ENCODE measurements at regions not wholly inside any gene's neighbourhood (a gene's known extent, or its start where the extent isn't known, plus 50 kb on each side); places are given as distances from the start of the nearest gene placed in this dataset.

DNA sequence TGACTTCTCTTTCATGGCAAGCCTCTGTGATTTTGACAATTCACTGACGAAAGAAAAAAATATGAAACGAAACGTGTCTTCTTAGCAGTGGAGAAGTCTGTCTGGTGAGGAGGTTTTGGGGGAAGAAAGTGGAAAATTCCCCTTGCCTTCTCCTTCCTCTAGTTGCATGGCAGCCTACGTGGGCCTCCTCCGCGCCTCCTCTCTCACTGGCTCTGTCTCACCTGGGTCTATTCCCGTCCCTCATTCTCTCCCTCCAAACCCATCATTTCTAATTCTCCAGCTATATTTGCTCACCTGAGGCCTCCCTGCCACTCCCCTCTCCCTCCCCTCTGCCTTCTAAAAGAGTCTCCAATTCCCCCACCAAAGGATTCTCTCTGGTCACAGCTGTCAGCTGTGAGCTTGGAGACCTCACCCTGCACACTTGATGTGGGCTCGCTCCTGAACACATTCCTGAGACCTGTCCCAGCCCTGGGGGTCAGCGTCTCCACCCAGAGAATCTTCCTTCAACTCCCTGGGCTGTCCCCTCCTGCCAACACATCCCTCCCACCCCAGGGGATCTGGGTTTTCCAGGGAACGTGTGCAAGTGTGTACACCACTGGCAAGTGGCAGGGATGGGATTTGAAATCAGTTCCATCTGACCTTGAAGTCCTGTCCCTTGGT is 159.6 kb upstream of the PMEPA1 start:
- TF ChIP-seq, protein P1, sequence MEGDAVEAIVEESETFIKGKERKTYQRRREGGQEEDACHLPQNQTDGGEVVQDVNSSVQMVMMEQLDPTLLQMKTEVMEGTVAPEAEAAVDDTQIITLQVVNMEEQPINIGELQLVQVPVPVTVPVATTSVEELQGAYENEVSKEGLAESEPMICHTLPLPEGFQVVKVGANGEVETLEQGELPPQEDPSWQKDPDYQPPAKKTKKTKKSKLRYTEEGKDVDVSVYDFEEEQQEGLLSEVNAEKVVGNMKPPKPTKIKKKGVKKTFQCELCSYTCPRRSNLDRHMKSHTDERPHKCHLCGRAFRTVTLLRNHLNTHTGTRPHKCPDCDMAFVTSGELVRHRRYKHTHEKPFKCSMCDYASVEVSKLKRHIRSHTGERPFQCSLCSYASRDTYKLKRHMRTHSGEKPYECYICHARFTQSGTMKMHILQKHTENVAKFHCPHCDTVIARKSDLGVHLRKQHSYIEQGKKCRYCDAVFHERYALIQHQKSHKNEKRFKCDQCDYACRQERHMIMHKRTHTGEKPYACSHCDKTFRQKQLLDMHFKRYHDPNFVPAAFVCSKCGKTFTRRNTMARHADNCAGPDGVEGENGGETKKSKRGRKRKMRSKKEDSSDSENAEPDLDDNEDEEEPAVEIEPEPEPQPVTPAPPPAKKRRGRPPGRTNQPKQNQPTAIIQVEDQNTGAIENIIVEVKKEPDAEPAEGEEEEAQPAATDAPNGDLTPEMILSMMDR (IDR thresholded peaks at IDR 0.05 in 4 of 5, conservative IDR thresholded peaks at IDR 0.05 in 1 of 5): no peak
- no peak for TF ChIP-seq POLR2A (IDR thresholded peaks at IDR 0.05)
- no peaks in the 10 kb centered on the region for H3K9me3 ChIP-seq
- no peak overlapping the region for H3K27ac ChIP-seq
- H3K4me1 ChIP-seq: no peaks in the 10 kb centered on the region
- in situ Hi-C loops (cut with MboI; ENCODE audit: low sequenced_read_pairs in 4 of 4): no loop called here
- DNase-seq: no peak
- H3K27me3 ChIP-seq: no peaks in the 10 kb centered on the region
- intact Hi-C loops (cut with DNase I; ENCODE audit: low total_unique reads): no loop called here
- H3K36me3 ChIP-seq: no peaks in the 10 kb centered on the region
- H3K4me3 ChIP-seq: no peak overlapping the region
- no peak for ATAC-seq

DNA sequence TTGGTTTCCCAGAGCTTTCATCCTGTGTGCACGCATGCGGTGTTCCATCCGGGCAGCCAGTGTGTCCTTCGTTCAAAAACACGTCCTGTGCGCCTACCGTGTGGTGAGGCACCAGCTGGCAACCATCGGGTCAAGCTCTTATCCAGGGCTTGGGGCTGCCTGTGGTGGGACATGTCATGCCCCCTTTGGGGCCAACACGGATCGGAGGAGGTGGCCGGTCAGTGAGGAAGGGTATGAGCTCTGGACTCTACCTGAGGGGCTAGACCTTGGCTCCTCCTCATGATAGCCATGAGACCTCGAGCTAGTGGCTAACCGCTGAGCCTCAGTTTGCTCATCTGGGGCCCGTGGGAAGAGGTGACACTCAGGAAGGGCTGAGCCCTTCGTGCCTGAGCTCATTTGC is 158.5 kb upstream of the PMEPA1 start:
- no peak for DNase-seq
- Histone ChIP-seq H3K9me3 (no peaks in the 10 kb centered on the region), H3K4me1 (no peaks in the 10 kb centered on the region), H3K36me3 (no peaks in the 10 kb centered on the region), H3K4me3 (no peak overlapping the region), H3K27ac (no peak overlapping the region), H3K27me3 (no peaks in the 10 kb centered on the region)
- in situ Hi-C loops (cut with MboI; ENCODE audit: low sequenced_read_pairs in 4 of 4): no loop called here
- intact Hi-C loops (cut with DNase I; ENCODE audit: low total_unique reads): no loop called here
- ATAC-seq: no peak
- TF ChIP-seq, protein P1 (IDR thresholded peaks at IDR 0.05 in 4 of 5, conservative IDR thresholded peaks at IDR 0.05 in 1 of 5): no peak
- no peak for TF ChIP-seq POLR2A (IDR thresholded peaks at IDR 0.05)

DNA sequence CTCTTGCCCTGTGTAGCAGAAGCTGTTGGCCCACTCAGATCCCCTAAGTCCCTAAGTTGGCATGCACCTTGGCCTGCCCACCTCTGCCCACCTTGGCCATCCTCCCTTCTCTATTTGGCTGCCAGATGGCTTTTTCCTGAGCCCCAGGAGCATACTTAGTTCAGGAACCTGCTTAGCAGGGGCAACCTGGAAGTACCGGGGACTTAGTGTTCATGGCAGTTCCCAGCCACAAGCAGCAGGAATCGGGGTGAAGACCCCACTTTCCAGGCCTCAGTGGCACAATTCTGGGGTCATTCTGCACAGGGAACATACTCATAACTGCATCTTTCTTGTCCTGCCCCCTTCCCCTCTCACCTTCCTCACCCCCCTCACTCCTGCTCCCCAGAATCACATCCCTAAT is 158.0 kb upstream of the PMEPA1 start:
- no peaks in the 10 kb centered on the region for H3K36me3 ChIP-seq
- no peak overlapping the region for H3K4me3 ChIP-seq
- intact Hi-C loops (cut with DNase I; ENCODE audit: low total_unique reads): no loop called here
- ATAC-seq (no peak), DNase-seq (no peak)
- H3K27ac ChIP-seq: no peak overlapping the region
- H3K4me1 ChIP-seq: no peaks in the 10 kb centered on the region
- TF ChIP-seq, protein P1 (IDR thresholded peaks at IDR 0.05 in 4 of 5, conservative IDR thresholded peaks at IDR 0.05 in 1 of 5): no peak
- TF ChIP-seq POLR2A (IDR thresholded peaks at IDR 0.05): no peak
- in situ Hi-C loops (cut with MboI; ENCODE audit: low sequenced_read_pairs in 4 of 4): no loop called here
- H3K9me3 ChIP-seq: no peaks in the 10 kb centered on the region
- H3K27me3 ChIP-seq: no peaks in the 10 kb centered on the region

DNA sequence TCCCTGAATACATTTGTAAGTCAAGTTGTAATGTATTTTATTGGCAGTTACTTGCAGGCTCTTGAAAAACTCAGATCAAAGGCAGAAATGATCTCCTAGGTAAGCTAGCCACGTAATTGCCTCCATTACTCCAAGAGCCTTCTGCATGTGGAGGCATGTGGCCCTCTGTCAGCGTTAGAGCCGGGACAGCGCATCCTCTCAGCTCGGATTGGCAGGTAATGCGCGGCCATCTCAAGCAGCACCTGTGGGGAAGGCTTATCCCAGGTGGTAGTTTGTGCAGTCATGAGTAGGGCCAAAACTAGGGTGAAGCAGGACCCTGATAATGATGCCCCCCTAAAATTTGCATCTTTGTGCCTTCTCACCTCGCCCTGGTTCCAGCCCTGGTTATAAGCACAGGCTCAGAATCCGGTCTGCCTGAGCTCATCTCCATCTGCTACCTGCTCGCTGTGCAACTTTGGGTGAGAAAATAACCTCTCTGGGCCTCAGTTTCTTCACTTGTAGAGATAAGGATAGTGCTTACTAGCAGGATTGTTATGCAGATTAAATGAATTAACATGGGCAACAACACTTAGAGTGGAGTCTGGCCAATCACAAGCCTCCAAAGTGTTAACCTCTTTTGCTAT is 157.5 kb upstream of the PMEPA1 start:
- no peaks in the 10 kb centered on the region for H3K27me3 ChIP-seq
- DNase-seq: no peak
- no peaks in the 10 kb centered on the region for H3K9me3 ChIP-seq
- ATAC-seq: no peak
- no peak overlapping the region for H3K4me3 ChIP-seq
- in situ Hi-C loops (cut with MboI; ENCODE audit: low sequenced_read_pairs in 4 of 4): no loop called here
- TF ChIP-seq, protein P1 (IDR thresholded peaks at IDR 0.05 in 4 of 5, conservative IDR thresholded peaks at IDR 0.05 in 1 of 5): no peak
- no peak for TF ChIP-seq POLR2A (IDR thresholded peaks at IDR 0.05)
- no peaks in the 10 kb centered on the region for H3K4me1 ChIP-seq
- H3K27ac ChIP-seq: no peak overlapping the region
- H3K36me3 ChIP-seq: no peaks in the 10 kb centered on the region
- intact Hi-C loops (cut with DNase I; ENCODE audit: low total_unique reads): no loop called here
